CD4-positive, alpha-beta T cell (primary cell): ENCODE measurements at regions not wholly inside any gene's neighbourhood (a gene's known extent, or its start where the extent isn't known, plus 50 kb on each side); places are given as distances from the start of the nearest gene placed in this dataset.

ENCODE experiments used
- ATAC-seq: fragments of 200-7000 bp; cut with Tn5 transposase; one replicate; pipeline ENCODE4 v1.10.0; 2022; ENCODE audit warnings: mild to moderate bottlenecking; ENCODE audit not compliant: poor library complexity
- CTCF ChIA-PET: fragments of 350-600 bp; sonication (Branson Sonifier 250); formaldehyde crosslinking; loops from one replicate; lab custom pipeline; 2021; ENCODE audit warnings: antibody characterized with exemption, inconsistent platforms; lab: Charles Lee
- POLR2A ChIA-PET: fragments of 350-600 bp; sonication (Branson Sonifier 250); formaldehyde crosslinking; loops from one replicate; lab custom pipeline; 2021; ENCODE audit warnings: antibody characterized with exemption, inconsistent platforms; lab: Charles Lee
- DNase-seq, 14 experiments: peaks; one replicate each; pipeline ENCODE4 v3.0.0-alpha.2; 2013 to 2020; ENCODE audit warnings: mixed read lengths in 2 of 14
- H3K27ac ChIP-seq, 2 donors: one replicate each; pipeline versions ENCODE4 v1.5.1 to v1.7.0; 2013; ENCODE audit warnings: low read length in 2 of 2, low read depth in 1 of 2, mild to moderate bottlenecking in 1 of 2
- H3K27me3 ChIP-seq, 2 experiments: 1 replicate in 1 of 2; 2 replicates in 1 of 2; pipeline versions ENCODE4 v1.6.1 to v1.7.0; 2013; ENCODE audit warnings: low read length in 2 of 2, control low read depth in 1 of 2, mild to moderate bottlenecking in 1 of 2, moderate library complexity in 1 of 2; ENCODE audit not compliant: insufficient read depth in 2 of 2, control insufficient read depth in 1 of 2
- H3K36me3 ChIP-seq: one replicate; pipeline ENCODE4 v1.6.1; 2013; ENCODE audit warnings: low read length, control low read depth; ENCODE audit not compliant: insufficient read depth
- H3K4me1 ChIP-seq: one replicate; pipeline ENCODE4 v1.6.1; 2013; ENCODE audit warnings: low read length, control low read depth; ENCODE audit not compliant: insufficient read depth
- H3K4me3 ChIP-seq: one replicate; pipeline ENCODE4 v1.5.1; 2013; ENCODE audit warnings: mild to moderate bottlenecking, low read length, moderate library complexity
- H3K9me3 ChIP-seq, 2 experiments: 1 replicate in 1 of 2; 2 replicates in 1 of 2; pipeline versions ENCODE4 v1.6.1 to v1.7.0; 2013; ENCODE audit warnings: low read length in 2 of 2, mild to moderate bottlenecking in 2 of 2, control low read depth in 1 of 2, moderate library complexity in 1 of 2; ENCODE audit not compliant: control insufficient read depth in 1 of 2, insufficient read depth in 1 of 2
- H3K27ac Mint-ChIP-seq: one replicate; pipeline ENCODE4 v1.8.0; 2020; ENCODE audit warnings: mixed read lengths
- H3K27me3 Mint-ChIP-seq: one replicate; pipeline ENCODE4 v1.8.0; 2021; ENCODE audit warnings: mixed read lengths
- H3K36me3 Mint-ChIP-seq: one replicate; pipeline ENCODE4 v1.8.0; 2021; ENCODE audit warnings: low read depth, mixed read lengths
- H3K4me1 Mint-ChIP-seq: one replicate; pipeline ENCODE4 v1.8.0; 2021; ENCODE audit warnings: low read depth, mixed read lengths
- H3K4me3 Mint-ChIP-seq: one replicate; pipeline ENCODE4 v1.8.0; 2020; ENCODE audit warnings: mild to moderate bottlenecking, mixed read lengths
- H3K9me3 Mint-ChIP-seq: one replicate; pipeline ENCODE4 v1.8.0; 2020; ENCODE audit warnings: mixed read lengths
- intact Hi-C, 2 experiments: fragments of 100-400 bp; cut with DNase I in 1 of 2; cut with micrococcal nuclease in 1 of 2; formaldehyde crosslinking; loops; one replicate each; pipeline versions ENCODE4 v1.15.1 to v1.9.0; 2023 to 2025; cut with DNase I, micrococcal nuclease
- TF ChIP-seq, protein P1 (sequence below): fragments of 200-600 bp; IDR thresholded peaks from one replicate; pipeline ENCODE4 v1.8.0; 2022; ENCODE audit warnings: antibody characterized with exemption, mild to moderate bottlenecking

DNA sequence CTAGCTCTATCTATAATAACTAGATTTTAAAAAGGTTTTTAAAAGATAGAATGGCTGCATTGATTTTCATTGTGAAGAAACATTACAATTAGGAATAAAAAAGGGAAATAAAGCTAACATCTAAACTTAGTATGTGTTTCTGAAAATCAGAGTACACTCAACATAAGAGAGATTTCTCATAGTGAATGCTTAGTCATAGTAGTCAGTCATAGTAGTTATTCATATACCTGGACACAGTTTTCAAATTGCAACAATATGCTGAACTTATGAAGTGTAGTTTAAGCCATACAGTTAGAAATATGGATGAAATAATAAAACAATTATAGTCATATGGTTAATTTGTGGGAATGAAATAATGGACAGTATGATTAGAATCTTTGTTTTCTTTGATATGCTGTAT lies 273.0 kb upstream of the CTNND2 start:
- POLR2A ChIA-PET = no interaction called here
- H3K4me1 ChIP-seq = no peaks in the 10 kb centered on the region
- H3K27ac ChIP-seq = no peak overlapping the region
- H3K36me3 Mint-ChIP-seq = no peaks in the 10 kb centered on the region
- ATAC-seq = no peak
- intact Hi-C loops = no loop called here
- DNase-seq = no peak
- H3K36me3 ChIP-seq = no peaks in the 10 kb centered on the region
- H3K9me3 Mint-ChIP-seq = peaks cover 4% of the 10 kb centered on the region
- H3K27ac Mint-ChIP-seq = no peak overlapping the region
- H3K27me3 ChIP-seq = no peaks in the 10 kb centered on the region
- CTCF ChIA-PET = no interaction called here
- no peak overlapping the region for H3K4me3 Mint-ChIP-seq
- no peaks in the 10 kb centered on the region for H3K4me1 Mint-ChIP-seq
- TF ChIP-seq, protein P1, sequence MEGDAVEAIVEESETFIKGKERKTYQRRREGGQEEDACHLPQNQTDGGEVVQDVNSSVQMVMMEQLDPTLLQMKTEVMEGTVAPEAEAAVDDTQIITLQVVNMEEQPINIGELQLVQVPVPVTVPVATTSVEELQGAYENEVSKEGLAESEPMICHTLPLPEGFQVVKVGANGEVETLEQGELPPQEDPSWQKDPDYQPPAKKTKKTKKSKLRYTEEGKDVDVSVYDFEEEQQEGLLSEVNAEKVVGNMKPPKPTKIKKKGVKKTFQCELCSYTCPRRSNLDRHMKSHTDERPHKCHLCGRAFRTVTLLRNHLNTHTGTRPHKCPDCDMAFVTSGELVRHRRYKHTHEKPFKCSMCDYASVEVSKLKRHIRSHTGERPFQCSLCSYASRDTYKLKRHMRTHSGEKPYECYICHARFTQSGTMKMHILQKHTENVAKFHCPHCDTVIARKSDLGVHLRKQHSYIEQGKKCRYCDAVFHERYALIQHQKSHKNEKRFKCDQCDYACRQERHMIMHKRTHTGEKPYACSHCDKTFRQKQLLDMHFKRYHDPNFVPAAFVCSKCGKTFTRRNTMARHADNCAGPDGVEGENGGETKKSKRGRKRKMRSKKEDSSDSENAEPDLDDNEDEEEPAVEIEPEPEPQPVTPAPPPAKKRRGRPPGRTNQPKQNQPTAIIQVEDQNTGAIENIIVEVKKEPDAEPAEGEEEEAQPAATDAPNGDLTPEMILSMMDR = no peak
- no peaks in the 10 kb centered on the region for H3K9me3 ChIP-seq
- H3K4me3 ChIP-seq = no peak overlapping the region
- no peaks in the 10 kb centered on the region for H3K27me3 Mint-ChIP-seq

DNA sequence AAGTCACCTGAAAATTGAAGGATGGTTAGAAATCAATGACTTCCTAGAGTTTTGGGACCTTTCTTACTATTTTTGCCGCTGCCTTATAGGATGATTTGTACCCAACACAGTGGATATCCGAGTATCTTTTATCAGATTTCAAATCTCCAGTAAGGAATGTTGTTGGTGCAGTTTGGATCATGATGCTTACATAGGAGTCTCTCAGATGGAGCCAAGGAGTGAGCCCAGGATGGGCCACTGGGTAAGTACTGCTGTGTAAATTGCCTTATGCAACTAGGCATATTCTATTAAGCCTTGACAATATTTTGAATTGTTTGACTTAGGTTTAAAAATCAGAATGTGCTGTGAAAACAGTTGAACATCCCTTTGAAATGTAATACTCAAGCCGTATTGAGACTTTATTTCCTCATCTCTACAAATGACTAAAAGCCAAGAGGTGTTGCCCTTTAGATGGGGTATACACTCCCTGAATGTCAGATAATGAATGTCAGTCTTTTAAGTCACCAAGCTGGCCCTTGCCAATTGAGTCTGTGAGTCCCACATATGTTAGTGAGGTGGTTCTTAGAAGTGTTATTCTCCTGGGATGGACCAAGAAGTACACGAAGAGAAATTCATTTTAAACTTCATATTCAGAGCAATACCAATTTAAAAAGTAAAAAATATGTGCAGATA lies 271.8 kb upstream of the CTNND2 start:
- intact Hi-C loops = no loop called here
- POLR2A ChIA-PET = no interaction called here
- Histone ChIP-seq H3K27ac (no peak overlapping the region), H3K36me3 (no peaks in the 10 kb centered on the region), H3K9me3 (peaks cover 0 to 4% of the 10 kb centered on the region in 2 experiments), H3K27me3 (no peaks in the 10 kb centered on the region), H3K4me1 (no peaks in the 10 kb centered on the region), H3K4me3 (no peak overlapping the region)
- Mint-ChIP-seq H3K36me3 (no peaks in the 10 kb centered on the region), H3K4me3 (no peak overlapping the region), H3K9me3 (peaks cover 4% of the 10 kb centered on the region), H3K4me1 (no peaks in the 10 kb centered on the region), H3K27me3 (no peaks in the 10 kb centered on the region), H3K27ac (no peak overlapping the region)
- CTCF ChIA-PET = no interaction called here
- no peak for DNase-seq
- TF ChIP-seq, protein P1 = no peak
- ATAC-seq = no peak

DNA sequence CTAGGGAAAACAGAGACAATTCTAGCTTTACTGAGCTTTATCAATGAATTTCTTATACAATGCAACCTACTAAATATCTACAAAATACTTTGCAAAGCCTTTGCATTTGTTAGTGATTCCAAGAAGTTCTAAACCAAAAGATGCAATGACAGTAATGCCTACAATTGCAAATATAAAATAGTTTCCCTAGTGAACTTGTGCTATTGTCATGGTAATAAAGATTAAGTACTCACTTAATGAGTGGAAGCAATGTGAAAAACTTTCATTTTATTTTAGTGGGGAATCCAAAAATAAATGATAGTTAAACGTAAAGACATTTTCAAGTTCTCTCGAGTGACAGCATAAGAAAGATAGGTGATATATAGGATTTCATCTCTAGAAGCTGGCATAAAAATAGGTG lies 270.5 kb upstream of the CTNND2 start:
- ChIA-PET CTCF (no interaction called here), POLR2A (no interaction called here)
- H3K27me3 ChIP-seq = no peaks in the 10 kb centered on the region
- DNase-seq (no peak), ATAC-seq (no peak)
- Mint-ChIP-seq H3K4me1 (no peaks in the 10 kb centered on the region), H3K4me3 (no peak overlapping the region), H3K9me3 (peaks cover 4% of the 10 kb centered on the region), H3K27me3 (no peaks in the 10 kb centered on the region), H3K27ac (no peak overlapping the region), H3K36me3 (no peaks in the 10 kb centered on the region)
- no peaks in the 10 kb centered on the region for H3K36me3 ChIP-seq
- intact Hi-C loops = no loop called here
- no peak overlapping the region for H3K4me3 ChIP-seq
- peaks cover 0 to 4% of the 10 kb centered on the region in 2 experiments for H3K9me3 ChIP-seq
- TF ChIP-seq, protein P1 = no peak
- H3K4me1 ChIP-seq = no peaks in the 10 kb centered on the region
- no peak overlapping the region for H3K27ac ChIP-seq
